Kidney (tissue), 13 donors: ENCODE measurements at regions not wholly inside any gene's neighbourhood (a gene's known extent, or its start where the extent isn't known, plus 50 kb on each side); places are given as distances from the start of the nearest gene placed in this dataset.
"Not testable (repeated sequence)": the region's sequence is repeated elsewhere in the genome, so short reads cannot be mapped to it uniquely, and the experiment has no call there.

Source experiments
- DNase-seq, 5 donors: peaks; one replicate each; pipeline ENCODE4 v3.0.0-alpha.2; 2013 to 2020
- FAIRE-seq: peaks from 2 replicates; lab custom pipeline; 2012; peaks lifted over from hg19 to GRCh38; lab: Jason Lieb, UNC
- H3K27ac ChIP-seq, 2 donors: one replicate each; pipeline ENCODE4 v1.7.0; 2013; ENCODE audit warnings: low read depth in 2 of 2, low read length in 2 of 2, inconsistent platforms in 1 of 2
- H3K27me3 ChIP-seq: one replicate; pipeline ENCODE4 v1.7.1; 2013; ENCODE audit warnings: low read length, inconsistent platforms; ENCODE audit not compliant: control insufficient read depth, insufficient read depth
- H3K36me3 ChIP-seq, 3 donors: one replicate each; pipeline versions ENCODE4 v1.7.0 to v1.7.1; 2013; ENCODE audit warnings: low read length in 3 of 3, control low read depth in 1 of 3, inconsistent platforms in 1 of 3; ENCODE audit not compliant: insufficient read depth in 3 of 3, control insufficient read depth in 2 of 3
- H3K4me1 ChIP-seq, 3 donors: one replicate each; pipeline versions ENCODE4 v1.7.0 to v1.7.1; 2013; ENCODE audit warnings: low read length in 3 of 3, inconsistent platforms in 1 of 3, low read depth in 1 of 3; ENCODE audit not compliant: control insufficient read depth in 2 of 3, insufficient read depth in 2 of 3
- H3K4me3 ChIP-seq, 3 donors: one replicate each; pipeline versions ENCODE4 v1.7.0 to v1.8.1; 2013; ENCODE audit warnings: low read length in 3 of 3, control low read depth in 1 of 3, inconsistent platforms in 1 of 3
- H3K9ac ChIP-seq, 3 donors: one replicate each; pipeline versions ENCODE4 v1.7.0 to v1.7.1; 2013; ENCODE audit warnings: low read length in 3 of 3, control low read depth in 1 of 3, inconsistent platforms in 1 of 3
- H3K9me3 ChIP-seq, 3 donors: one replicate each; pipeline versions ENCODE4 v1.7.0 to v1.7.1; 2013; ENCODE audit warnings: low read length in 3 of 3, control low read depth in 1 of 3, inconsistent platforms in 1 of 3; ENCODE audit not compliant: control insufficient read depth in 2 of 3, insufficient read depth in 1 of 3
- CTCF ChIP-seq: IDR thresholded peaks from 3 replicates; pipeline ENCODE4 v1.5.1; 2012; ENCODE audit warnings: mild to moderate bottlenecking, moderate library complexity, borderline replicate concordance; ENCODE audit not compliant: insufficient read depth; ENCODE audit errors: extremely low read depth
- intact Hi-C: fragments of 100-400 bp; cut with DNase I; formaldehyde crosslinking; loops from one replicate; pipeline ENCODE4 v1.11.1; 2022
- donor health status: control.
- donor health status: control.
- donor health status: control.
- donor health status: control.
- donor health status: control.
- donor health status: DM: yes; HTN: yes; CAD: no.
- donor health status: Normal renal cell carcinoma (clear cell type).

GRCh38 chr11:37841016-37841415 lies 1243.0 kb upstream of the RAG2 start:
- Histone ChIP-seq H3K27ac (no peak overlapping the region), H3K27me3 (no peaks in the 10 kb centered on the region), H3K4me1 (no peaks in the 10 kb centered on the region), H3K9ac (no peak overlapping the region), H3K4me3 (no peak overlapping the region), H3K36me3 (no peaks in the 10 kb centered on the region), H3K9me3 (no peaks in the 10 kb centered on the region)
- FAIRE-seq = no peak
- no peak for TF ChIP-seq CTCF
- DNase-seq = no peak
- intact Hi-C loops = no loop called here

GRCh38 chr11:37840345-37840744 lies 1242.3 kb upstream of the RAG2 start:
- H3K9ac ChIP-seq, FAIRE-seq, H3K9me3 ChIP-seq, intact Hi-C loops, H3K4me3 ChIP-seq, H3K36me3 ChIP-seq, H3K4me1 ChIP-seq, H3K27me3 ChIP-seq, H3K27ac ChIP-seq, DNase-seq: not testable (repeated sequence)

GRCh38 chr11:37830529-37830928 lies 1232.5 kb upstream of the RAG2 start:
- Histone ChIP-seq H3K27ac (no peak overlapping the region), H3K9me3 (no peaks in the 10 kb centered on the region), H3K9ac (no peak overlapping the region), H3K4me3 (no peak overlapping the region), H3K27me3 (no peaks in the 10 kb centered on the region), H3K36me3 (no peaks in the 10 kb centered on the region), H3K4me1 (no peaks in the 10 kb centered on the region)
- intact Hi-C loops = no loop called here
- DNase-seq = no peak
- no peak for FAIRE-seq
- no peak for TF ChIP-seq CTCF

- H3K4me1 ChIP-seq = no peaks in the 10 kb centered on the region
- no peak for DNase-seq
- H3K9me3 ChIP-seq = no peaks in the 10 kb centered on the region
- intact Hi-C loops = no loop called here
- no peak for FAIRE-seq
- TF ChIP-seq CTCF = no peak
- no peak overlapping the region for H3K9ac ChIP-seq
- H3K4me3 ChIP-seq = no peak overlapping the region
- no peak overlapping the region for H3K27ac ChIP-seq
- no peaks in the 10 kb centered on the region for H3K27me3 ChIP-seq
- no peaks in the 10 kb centered on the region for H3K36me3 ChIP-seq
Observed at GRCh38 chr11:37817727-37818270, 1219.8 kb upstream of the RAG2 start.
